OCI-LY3 (cell line): ENCODE measurements at regions not wholly inside any gene's neighbourhood (a gene's known extent, or its start where the extent isn't known, plus 50 kb on each side); places are given as distances from the start of the nearest gene placed in this dataset.

ENCODE experiments used
- EZH2phosphoT487 ChIP-seq: fragments of 200-600 bp; shearing (Covaris generic); IDR thresholded peaks from 2 replicates; pipeline ENCODE4 v1.6.1; 2018; ENCODE audit warnings: antibody characterized with exemption, mixed run types, low read depth
- TF ChIP-seq, protein P1 (sequence below): fragments of 200-600, 300-600 bp; sonication (generic); IDR thresholded peaks from 2 replicates; pipeline ENCODE4 v1.5.1; 2014; ENCODE audit warnings: antibody characterized with exemption, low read length, low read depth

DNA sequence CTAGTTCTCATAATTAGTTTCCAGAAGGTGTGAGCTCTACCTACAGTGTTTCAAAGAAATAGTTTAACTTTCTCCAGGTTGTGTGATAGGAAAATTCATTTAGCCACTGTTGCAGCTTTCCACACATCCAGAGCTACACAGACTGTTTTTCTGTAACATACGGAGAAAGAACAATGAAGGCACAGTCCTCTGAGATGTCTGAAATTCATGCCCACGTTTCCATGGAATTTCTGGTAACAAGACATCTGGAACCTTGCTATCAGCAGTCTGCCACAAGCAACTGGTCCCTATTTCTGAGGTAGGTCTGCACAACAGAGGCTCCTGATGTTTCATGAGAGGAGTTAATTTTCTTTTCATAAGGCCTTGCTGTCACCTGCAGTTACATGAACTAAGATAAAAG is 273.3 kb upstream of the C11orf87 start:
- TF ChIP-seq, protein P1, sequence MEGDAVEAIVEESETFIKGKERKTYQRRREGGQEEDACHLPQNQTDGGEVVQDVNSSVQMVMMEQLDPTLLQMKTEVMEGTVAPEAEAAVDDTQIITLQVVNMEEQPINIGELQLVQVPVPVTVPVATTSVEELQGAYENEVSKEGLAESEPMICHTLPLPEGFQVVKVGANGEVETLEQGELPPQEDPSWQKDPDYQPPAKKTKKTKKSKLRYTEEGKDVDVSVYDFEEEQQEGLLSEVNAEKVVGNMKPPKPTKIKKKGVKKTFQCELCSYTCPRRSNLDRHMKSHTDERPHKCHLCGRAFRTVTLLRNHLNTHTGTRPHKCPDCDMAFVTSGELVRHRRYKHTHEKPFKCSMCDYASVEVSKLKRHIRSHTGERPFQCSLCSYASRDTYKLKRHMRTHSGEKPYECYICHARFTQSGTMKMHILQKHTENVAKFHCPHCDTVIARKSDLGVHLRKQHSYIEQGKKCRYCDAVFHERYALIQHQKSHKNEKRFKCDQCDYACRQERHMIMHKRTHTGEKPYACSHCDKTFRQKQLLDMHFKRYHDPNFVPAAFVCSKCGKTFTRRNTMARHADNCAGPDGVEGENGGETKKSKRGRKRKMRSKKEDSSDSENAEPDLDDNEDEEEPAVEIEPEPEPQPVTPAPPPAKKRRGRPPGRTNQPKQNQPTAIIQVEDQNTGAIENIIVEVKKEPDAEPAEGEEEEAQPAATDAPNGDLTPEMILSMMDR, result no peak
- TF ChIP-seq EZH2phosphoT487, result no peak
